ENCODE measurements at regions not wholly inside any gene's neighbourhood (a gene's known extent, or its start where the extent isn't known, plus 50 kb on each side); places are given as distances from the start of the nearest gene placed in this dataset.

GRCh38 chr2:239753401-239753837 is 271.7 kb downstream of the NDUFA10 start:
- Histone ChIP-seq H4K20me1 (ENCODE audit: control insufficient read depth, insufficient read depth) (no peaks in the 10 kb centered on the region), H3K79me2 (ENCODE audit: control insufficient read depth, insufficient read depth, low read length) (no peaks in the 10 kb centered on the region), H3K4me3 (no peak overlapping the region), H3K4me2 (ENCODE audit: control insufficient read depth, insufficient read depth) (no peak overlapping the region), H3K27me3 (replicated peaks in 1 of 2; ENCODE audit: control insufficient read depth in 2 of 2, insufficient read depth in 2 of 2, low read length in 1 of 2) (no peaks in the 10 kb centered on the region), H2AFZ (ENCODE audit: control insufficient read depth, low read depth, low read length) (no peak overlapping the region), H3K27ac (ENCODE audit: control insufficient read depth, insufficient read depth) (no peak overlapping the region), H3K4me1 (ENCODE audit: control insufficient read depth, insufficient read depth, low read length) (no peaks in the 10 kb centered on the region), H3K36me3 (ENCODE audit: control insufficient read depth in 2 of 2, insufficient read depth in 2 of 2, low read length in 1 of 2) (no peaks in the 10 kb centered on the region), H3K9me3 (replicated peaks; ENCODE audit: control insufficient read depth, insufficient read depth, low read length) (no peaks in the 10 kb centered on the region), H3K9ac (ENCODE audit: control insufficient read depth, insufficient read depth, low read length) (no peak overlapping the region)
- TF ChIP-seq ATF7 (IDR thresholded peaks at IDR 0.05; ENCODE audit: low read depth) = no peak
- TF ChIP-seq CHD1 (IDR thresholded peaks at IDR 0.05; ENCODE audit: low read depth, low read length) = no peak
- TF ChIP-seq BHLHE40 (IDR thresholded peaks at IDR 0.05; ENCODE audit: borderline replicate concordance in 1 of 2, low read depth in 2 of 2, low read length in 1 of 2) = no peak
- TF ChIP-seq ZSCAN29 (IDR thresholded peaks at IDR 0.05) = no peak
- TF ChIP-seq PAX5 (IDR thresholded peaks at IDR 0.05; ENCODE audit: borderline replicate concordance, low read depth, low read length) = no peak
- TF ChIP-seq HDAC6 (IDR thresholded peaks at IDR 0.05; ENCODE audit: unreplicated experiment) = no peak
- no peak for TF ChIP-seq WRNIP1 (IDR thresholded peaks at IDR 0.05; ENCODE audit: borderline replicate concordance, low read depth, low read length)
- TF ChIP-seq ETV6 (conservative IDR thresholded peaks at IDR 0.05 in 1 of 2, IDR thresholded peaks at IDR 0.05 in 1 of 2; ENCODE audit: borderline replicate concordance in 1 of 2, low read depth in 1 of 2) = no peak
- TF ChIP-seq POLR2A (IDR thresholded peaks at IDR 0.05; ENCODE audit: low read depth, low read length) = no peak
- ChIA-PET POLR2A (no interaction called here), SMC1A (ENCODE audit: uncharacterized antibody, unreplicated experiment) (no interaction called here), CTCF (no interaction called here), RAD21 (ENCODE audit: unreplicated experiment) (no interaction called here)
- in situ Hi-C loops (cut with MboI) = no loop called here
- FAIRE-seq (no peak), DNase-seq (ENCODE audit: low read depth, low spot score) (no peak), ATAC-seq (no peak)
- intact Hi-C loops (cut with micrococcal nuclease; ENCODE audit: unreplicated experiment) = no loop called here
- WGBS (ENCODE audit: insufficient coverage, insufficient replicate concordance, low lambda C conversion rate, missing lambda C conversion rate) = 32% methylated on average over 12 of the region's 14 CpGs
- no TSS peak for BruUV-seq (replicated peaks)

GRCh38 chr2:239752951-239753350 is 272.2 kb downstream of the NDUFA10 start:
- 34% methylated on average over 13 of the region's 13 CpGs for WGBS (ENCODE audit: insufficient coverage, insufficient replicate concordance, low lambda C conversion rate, missing lambda C conversion rate)
- no peak overlapping the region for H3K4me2 ChIP-seq (ENCODE audit: control insufficient read depth, insufficient read depth)
- in situ Hi-C loops (cut with MboI) = no loop called here
- H3K36me3 ChIP-seq (ENCODE audit: control insufficient read depth in 2 of 2, insufficient read depth in 2 of 2, low read length in 1 of 2) = no peaks in the 10 kb centered on the region
- no peak overlapping the region for H3K4me3 ChIP-seq
- no peaks in the 10 kb centered on the region for H3K9me3 ChIP-seq (replicated peaks; ENCODE audit: control insufficient read depth, insufficient read depth, low read length)
- SMC1A ChIA-PET (ENCODE audit: uncharacterized antibody, unreplicated experiment) = no interaction called here
- no TSS peak for BruUV-seq (replicated peaks)
- no peak for DNase-seq (ENCODE audit: low read depth, low spot score)
- no peak for FAIRE-seq
- no peaks in the 10 kb centered on the region for H3K79me2 ChIP-seq (ENCODE audit: control insufficient read depth, insufficient read depth, low read length)
- intact Hi-C loops (cut with micrococcal nuclease; ENCODE audit: unreplicated experiment) = no loop called here
- CTCF ChIA-PET = no interaction called here
- RAD21 ChIA-PET (ENCODE audit: unreplicated experiment) = no interaction called here
- no peak overlapping the region for H3K27ac ChIP-seq (ENCODE audit: control insufficient read depth, insufficient read depth)
- no peak overlapping the region for H3K9ac ChIP-seq (ENCODE audit: control insufficient read depth, insufficient read depth, low read length)
- H3K4me1 ChIP-seq (ENCODE audit: control insufficient read depth, insufficient read depth, low read length) = no peaks in the 10 kb centered on the region
- H4K20me1 ChIP-seq (ENCODE audit: control insufficient read depth, insufficient read depth) = no peaks in the 10 kb centered on the region
- POLR2A ChIA-PET = no interaction called here
- no peaks in the 10 kb centered on the region for H3K27me3 ChIP-seq (replicated peaks in 1 of 2; ENCODE audit: control insufficient read depth in 2 of 2, insufficient read depth in 2 of 2, low read length in 1 of 2)
- no peak overlapping the region for H2AFZ ChIP-seq (ENCODE audit: control insufficient read depth, low read depth, low read length)
- ATAC-seq = no peak
- TF ChIP-seq ZNF217 (IDR thresholded peaks at IDR 0.05) (no peak), ZNF622 (IDR thresholded peaks at IDR 0.05) (no peak), ZSCAN29 (IDR thresholded peaks at IDR 0.05) (no peak), NFYA (IDR thresholded peaks at IDR 0.05; ENCODE audit: borderline replicate concordance, low read depth, low read length) (no peak), DPF2 (IDR thresholded peaks at IDR 0.05) (no peak), ZNF687 (IDR thresholded peaks at IDR 0.05) (no peak), EED (IDR thresholded peaks at IDR 0.05; ENCODE audit: low read depth) (no peak), ATF2 (IDR thresholded peaks at IDR 0.05; ENCODE audit: low read length) (no peak)

All from GM12878 (cell line).